ENCODE measurements at regions not wholly inside any gene's neighbourhood (a gene's known extent, or its start where the extent isn't known, plus 50 kb on each side); places are given as distances from the start of the nearest gene placed in this dataset.

- TF ChIP-seq CTCF (IDR thresholded peaks at IDR 0.05) (no peak), POLR2A (IDR thresholded peaks at IDR 0.05; ENCODE audit: low read depth) (no peak), POLR2AphosphoS5 (IDR thresholded peaks at IDR 0.05) (no peak), EP300 (IDR thresholded peaks at IDR 0.05) (no peak)
- Histone ChIP-seq H3K27me3 (no peaks in the 10 kb centered on the region), H3K4me1 (peaks cover 0 to 10% (median 8%) of the 10 kb centered on the region in 4 donors), H3K9me3 (no peaks in the 10 kb centered on the region), H3K27ac (replicated peaks in 1 of 4) (no peak overlapping the region), H3K36me3 (no peaks in the 10 kb centered on the region), H3K4me3 (no peak overlapping the region)
- intact Hi-C loops (cut with DNase I) = no loop called here
- no peak for DNase-seq (ENCODE audit: extremely low spot score)
- 89% methylated on average over 5 of the region's 5 CpGs for WGBS
Observed at GRCh38 chr20:57884956-57885355, 175.1 kb upstream of the PMEPA1 start.

DNA sequence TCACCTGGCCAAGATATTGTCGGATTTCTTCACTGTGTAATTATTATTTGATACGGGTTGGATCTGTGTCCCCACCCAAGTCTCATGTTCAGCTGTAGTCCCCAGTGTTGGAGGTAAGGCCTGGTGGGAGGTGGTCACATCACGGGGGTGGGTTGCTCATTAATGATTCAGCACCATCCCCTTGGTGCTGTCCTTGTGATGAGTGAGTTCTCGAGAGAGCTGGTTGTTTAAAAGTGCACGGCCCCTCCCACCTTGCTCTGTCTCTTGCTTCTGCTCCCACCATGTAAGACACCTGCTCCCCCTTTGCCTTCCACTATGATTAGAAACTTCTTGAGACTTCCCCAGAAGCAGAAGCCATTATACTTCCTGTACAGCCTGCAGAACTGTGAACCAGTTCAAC is 173.9 kb upstream of the PMEPA1 start:
- WGBS = 95% methylated on average over 5 of the region's 5 CpGs
- Histone ChIP-seq H3K9me3 (no peaks in the 10 kb centered on the region), H3K36me3 (no peaks in the 10 kb centered on the region), H3K27ac (replicated peaks in 1 of 4) (no peak overlapping the region), H3K4me1 (peaks cover 0 to 15% (median 9%) of the 10 kb centered on the region in 4 donors), H3K4me3 (no peak overlapping the region), H3K27me3 (peaks cover 0 to 4% (median 0%) of the 10 kb centered on the region in 4 donors)
- no peak for TF ChIP-seq CTCF (IDR thresholded peaks at IDR 0.05)
- TF ChIP-seq POLR2A (IDR thresholded peaks at IDR 0.05; ENCODE audit: low read depth) = no peak
- no peak for TF ChIP-seq POLR2AphosphoS5 (IDR thresholded peaks at IDR 0.05)
- TF ChIP-seq EP300 (IDR thresholded peaks at IDR 0.05) = no peak
- intact Hi-C loops (cut with DNase I) = no loop called here
- DNase-seq (ENCODE audit: extremely low spot score) = no peak

DNA sequence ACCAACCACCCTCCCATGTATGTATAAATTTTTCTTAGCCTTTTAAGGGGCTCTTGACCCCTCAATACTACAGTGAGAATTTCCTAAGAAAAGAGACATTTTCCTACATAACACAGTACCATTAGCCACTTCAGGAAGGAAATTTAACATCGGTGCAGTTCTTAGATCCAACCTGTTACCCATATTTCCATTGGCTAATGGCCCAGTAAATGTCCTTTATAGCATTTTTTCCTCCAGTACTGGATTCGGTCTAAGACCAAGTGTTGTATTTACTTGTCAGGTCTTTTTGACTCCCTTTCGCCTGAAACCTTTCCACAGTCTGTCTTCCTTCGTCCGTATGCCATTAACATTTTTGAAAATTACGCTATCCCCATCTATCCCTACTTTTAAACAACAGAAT is 173.4 kb upstream of the PMEPA1 start:
- WGBS = 78% methylated on average over 6 of the region's 6 CpGs
- peaks cover 0 to 6% (median 0%) of the 10 kb centered on the region in 4 donors for H3K27me3 ChIP-seq
- no peaks in the 10 kb centered on the region for H3K9me3 ChIP-seq
- H3K36me3 ChIP-seq = no peaks in the 10 kb centered on the region
- DNase-seq (ENCODE audit: extremely low spot score) = no peak
- no peak overlapping the region for H3K27ac ChIP-seq (replicated peaks in 1 of 4)
- TF ChIP-seq POLR2A (IDR thresholded peaks at IDR 0.05; ENCODE audit: low read depth) (no peak), CTCF (IDR thresholded peaks at IDR 0.05) (no peak), POLR2AphosphoS5 (IDR thresholded peaks at IDR 0.05) (no peak), EP300 (IDR thresholded peaks at IDR 0.05) (no peak)
- peaks cover 0 to 15% (median 9%) of the 10 kb centered on the region in 4 donors for H3K4me1 ChIP-seq
- H3K4me3 ChIP-seq = no peak overlapping the region
- intact Hi-C loops (cut with DNase I) = no loop called here

DNA sequence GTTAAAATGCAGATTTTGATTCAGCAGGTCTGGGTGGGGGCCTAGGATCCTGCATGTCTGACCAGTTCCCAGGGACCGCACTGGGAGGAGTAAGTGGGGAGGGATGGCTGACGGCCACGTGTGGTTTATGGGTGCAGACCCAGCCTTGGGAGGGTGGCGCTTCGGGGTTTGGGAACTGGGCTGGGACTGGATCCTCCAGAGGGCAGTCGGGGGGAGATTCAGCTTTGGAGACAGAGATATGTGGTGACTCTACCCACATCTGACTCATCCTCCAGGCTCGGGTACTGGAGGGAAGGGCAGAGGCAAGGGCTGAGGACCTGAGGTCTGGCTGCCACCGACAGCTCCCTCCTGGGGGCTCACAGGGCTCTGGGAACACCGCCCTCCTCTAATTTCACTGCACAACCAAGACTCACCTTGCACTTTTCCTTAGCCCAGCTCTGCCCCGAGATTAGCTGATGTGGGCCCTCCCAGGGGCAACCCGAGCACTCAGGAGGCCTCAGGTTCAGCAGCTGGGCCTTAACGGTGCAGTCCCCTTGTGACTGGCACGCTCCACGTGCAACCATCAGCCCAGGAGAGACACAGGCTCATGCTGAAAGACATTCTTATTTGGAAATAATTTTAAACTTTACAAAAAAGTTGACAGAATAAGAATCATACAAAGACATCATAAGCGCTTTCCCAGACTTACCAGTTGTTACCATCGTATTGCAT is 172.8 kb upstream of the PMEPA1 start:
- Histone ChIP-seq H3K36me3 (no peaks in the 10 kb centered on the region), H3K27ac (replicated peaks in 1 of 4) (no peak overlapping the region), H3K4me1 (peaks cover 0 to 15% (median 9%) of the 10 kb centered on the region in 4 donors), H3K9me3 (no peaks in the 10 kb centered on the region), H3K4me3 (no peak overlapping the region), H3K27me3 (peaks cover 0 to 6% (median 0%) of the 10 kb centered on the region in 4 donors)
- intact Hi-C loops (cut with DNase I) = no loop called here
- 94% methylated on average over 16 of the region's 16 CpGs for WGBS
- no peak for DNase-seq (ENCODE audit: extremely low spot score)
- no peak for TF ChIP-seq CTCF (IDR thresholded peaks at IDR 0.05)
- TF ChIP-seq POLR2A (IDR thresholded peaks at IDR 0.05; ENCODE audit: low read depth) = no peak
- TF ChIP-seq POLR2AphosphoS5 (IDR thresholded peaks at IDR 0.05) = no peak
- no peak for TF ChIP-seq EP300 (IDR thresholded peaks at IDR 0.05)
